ENCODE measurements at regions not wholly inside any gene's neighbourhood (a gene's known extent, or its start where the extent isn't known, plus 50 kb on each side); places are given as distances from the start of the nearest gene placed in this dataset.

GRCh38 chr12:92242907-92243306 is 97.3 kb upstream of the BTG1 start (continued):
- TF ChIP-seq CTCF (conservative IDR thresholded peaks at IDR 0.05; ENCODE audit: low read depth in 2 of 2) (no peak), CREB1 (CRISPR knock-in tag; IDR thresholded peaks at IDR 0.05; ENCODE audit: low read depth) (no peak)

- DNase-seq (ENCODE audit: low spot score): no peak
- Histone ChIP-seq H4K20me1 (replicated peaks; ENCODE audit: insufficient read depth) (no peaks in the 10 kb centered on the region), H3K9me2 (ENCODE audit: insufficient read depth) (no peaks in the 10 kb centered on the region), H3K4me3 (no peak overlapping the region), H3K27ac (ENCODE audit: low read depth) (no peak overlapping the region), H3K79me2 (replicated peaks; ENCODE audit: insufficient read depth) (no peaks in the 10 kb centered on the region), H3K4me2 (no peak overlapping the region), H3K36me3 (ENCODE audit: insufficient read depth) (no peaks in the 10 kb centered on the region), H3K27me3 (ENCODE audit: insufficient read depth) (no peaks in the 10 kb centered on the region), H2AFZ (no peak overlapping the region), H3F3A (replicated peaks; ENCODE audit: low read depth) (no peaks in the 10 kb centered on the region), H3K4me1 (ENCODE audit: insufficient read depth) (no peaks in the 10 kb centered on the region)
- H3K27ac Mint-ChIP-seq: no peak overlapping the region
- peaks cover 5% of the 10 kb centered on the region for H3K27me3 Mint-ChIP-seq (ENCODE audit: insufficient read depth, low read depth, poor library complexity)
- ATAC-seq: no peak
- no peaks in the 10 kb centered on the region for H3K36me3 Mint-ChIP-seq (ENCODE audit: low read depth)
- H3K4me1 Mint-ChIP-seq: no peaks in the 10 kb centered on the region
- TF ChIP-seq ETS1 (IDR thresholded peaks at IDR 0.05) (no peak), REST (IDR thresholded peaks at IDR 0.05; ENCODE audit: unreplicated experiment) (no peak), CTCF (conservative IDR thresholded peaks at IDR 0.05; ENCODE audit: low read depth in 2 of 2) (no peak), STAT1 (IDR thresholded peaks at IDR 0.05; ENCODE audit: unreplicated experiment) (no peak), JUNB (IDR thresholded peaks at IDR 0.05; ENCODE audit: unreplicated experiment) (no peak), ZNF462 (CRISPR knock-in tag; IDR thresholded peaks at IDR 0.05) (no peak), ZNF114 (CRISPR knock-in tag; IDR thresholded peaks at IDR 0.05) (no peak)
- no peaks in the 10 kb centered on the region; the same call in 2 of the 3 replicates for H3K9me3 Mint-ChIP-seq
- H3K4me3 Mint-ChIP-seq: no peak overlapping the region
Observed at GRCh38 chr12:92237762-92238523, 92.3 kb upstream of the BTG1 start.

Data from GM23338 (cell line).